Activated naive CD4-positive, alpha-beta T cell treated with anti-CD3 and anti-CD28 coated beads, Interleukin-2, amount 50 U/mL, for 24 hours (primary cell): ENCODE measurements at regions not wholly inside any gene's neighbourhood (a gene's known extent, or its start where the extent isn't known, plus 50 kb on each side); places are given as distances from the start of the nearest gene placed in this dataset.
"Not testable (repeated sequence)": the region's sequence is repeated elsewhere in the genome, so short reads cannot be mapped to it uniquely, and the experiment has no call there.

Experiments used
- H3K27ac Mint-ChIP-seq: one replicate; pipeline ENCODE4 v1.8.0; 2021; ENCODE audit warnings: mild to moderate bottlenecking, mixed read lengths
- H3K27me3 Mint-ChIP-seq: one replicate; pipeline ENCODE4 v1.8.0; 2021; ENCODE audit warnings: mixed read lengths
- H3K36me3 Mint-ChIP-seq: one replicate; pipeline ENCODE4 v1.8.0; 2021; ENCODE audit warnings: mixed read lengths
- H3K4me1 Mint-ChIP-seq: one replicate; pipeline ENCODE4 v1.8.0; 2021; ENCODE audit warnings: mixed read lengths
- H3K4me3 Mint-ChIP-seq: one replicate; pipeline ENCODE4 v1.8.0; 2021; ENCODE audit warnings: mild to moderate bottlenecking, mixed read lengths
- H3K9me3 Mint-ChIP-seq: one replicate; pipeline ENCODE4 v1.8.0; 2021; ENCODE audit warnings: mixed read lengths

GRCh38 chr13:79612604-79613003 lies 131.6 kb downstream of the NDFIP2 start:
- Mint-ChIP-seq H3K36me3 (no peaks in the 10 kb centered on the region), H3K27me3 (peaks cover 6% of the 10 kb centered on the region), H3K4me3 (no peak overlapping the region), H3K4me1 (no peaks in the 10 kb centered on the region), H3K9me3 (peaks cover 6% of the 10 kb centered on the region), H3K27ac (no peak overlapping the region)

- H3K9me3 Mint-ChIP-seq, H3K4me1 Mint-ChIP-seq, H3K27ac Mint-ChIP-seq, H3K4me3 Mint-ChIP-seq, H3K36me3 Mint-ChIP-seq, H3K27me3 Mint-ChIP-seq: not testable (repeated sequence)
Measured at GRCh38 chr13:79607895-79608294, 126.9 kb downstream of the NDFIP2 start.
